Mesenchymal stem cell (in vitro differentiated cells and primary cell): ENCODE measurements at regions not wholly inside any gene's neighbourhood (a gene's known extent, or its start where the extent isn't known, plus 50 kb on each side); places are given as distances from the start of the nearest gene placed in this dataset.

ENCODE experiments used
- DNase-seq: peaks from one replicate; pipeline ENCODE4 v3.0.0-alpha.2; 2013
- H2AFZ ChIP-seq: one replicate; pipeline ENCODE4 v1.6.1; 2013; ENCODE audit warnings: low read depth, mild to moderate bottlenecking, control low read depth, inconsistent platforms, low read length, moderate library complexity
- H2AK5ac ChIP-seq: 2 replicates; pipeline ENCODE4 v1.6.1; 2013; ENCODE audit warnings: low read length, moderate library complexity, mild to moderate bottlenecking, inconsistent platforms; ENCODE audit not compliant: severe bottlenecking
- H2BK120ac ChIP-seq: one replicate; pipeline ENCODE4 v1.6.1; 2013; ENCODE audit warnings: low read depth, mild to moderate bottlenecking, inconsistent platforms, low read length, moderate library complexity
- H2BK12ac ChIP-seq, 2 experiments: one replicate each; pipeline ENCODE4 v1.6.1; 2013; ENCODE audit warnings: inconsistent platforms in 2 of 2, low read length in 2 of 2, mild to moderate bottlenecking in 2 of 2, moderate library complexity in 2 of 2, control low read depth in 1 of 2
- H2BK15ac ChIP-seq: one replicate; pipeline ENCODE4 v1.6.1; 2013; ENCODE audit warnings: mild to moderate bottlenecking, low read depth, inconsistent platforms; ENCODE audit not compliant: poor library complexity, severe bottlenecking
- H2BK5ac ChIP-seq: 2 replicates; pipeline ENCODE4 v1.6.1; 2013; ENCODE audit warnings: low read depth, mild to moderate bottlenecking, low read length, control low read depth, inconsistent platforms; ENCODE audit not compliant: poor library complexity, severe bottlenecking
- H3K14ac ChIP-seq, 2 experiments: one replicate each; pipeline ENCODE4 v1.6.1; 2013; ENCODE audit warnings: inconsistent platforms in 2 of 2, low read length in 2 of 2, control low read depth in 1 of 2, mild to moderate bottlenecking in 1 of 2, moderate library complexity in 1 of 2
- H3K18ac ChIP-seq, 2 experiments: one replicate each; pipeline ENCODE4 v1.6.1; 2013; ENCODE audit warnings: inconsistent platforms in 2 of 2, low read length in 2 of 2, control low read depth in 1 of 2, low read depth in 1 of 2, mild to moderate bottlenecking in 1 of 2
- H3K23ac ChIP-seq, 2 experiments: one replicate each; pipeline ENCODE4 v1.6.1; 2013; ENCODE audit warnings: inconsistent platforms in 2 of 2, low read length in 2 of 2, mild to moderate bottlenecking in 2 of 2, moderate library complexity in 2 of 2, control low read depth in 1 of 2
- H3K27ac ChIP-seq: 2 replicates; pipeline ENCODE4 v1.5.1; 2013; ENCODE audit warnings: mild to moderate bottlenecking, moderate library complexity, low read length, control low read depth, inconsistent platforms; ENCODE audit not compliant: poor library complexity, severe bottlenecking
- H3K27me3 ChIP-seq, 2 experiments: 2 replicates each; pipeline versions ENCODE4 v1.6.1 to v1.7.0; 2013; ENCODE audit warnings: low read length in 2 of 2, mild to moderate bottlenecking in 2 of 2, moderate library complexity in 2 of 2, control low read depth in 1 of 2, inconsistent platforms in 1 of 2; ENCODE audit not compliant: control insufficient read depth in 1 of 2, insufficient read depth in 1 of 2
- H3K36me3 ChIP-seq, 2 experiments: 2 replicates each; pipeline versions ENCODE4 v1.6.1 to v1.7.0; 2013; ENCODE audit warnings: low read length in 2 of 2, control low read depth in 1 of 2, inconsistent platforms in 1 of 2, low read depth in 1 of 2, mild to moderate bottlenecking in 1 of 2; ENCODE audit not compliant: insufficient read depth in 2 of 2, control insufficient read depth in 1 of 2
- H3K4ac ChIP-seq, 2 experiments: one replicate each; pipeline ENCODE4 v1.6.1; 2013; ENCODE audit warnings: inconsistent platforms in 2 of 2, low read length in 2 of 2, mild to moderate bottlenecking in 2 of 2, moderate library complexity in 2 of 2, control low read depth in 1 of 2, low read depth in 1 of 2
- H3K4me1 ChIP-seq: 2 replicates; pipeline ENCODE4 v1.6.1; 2013; ENCODE audit warnings: low read depth, low read length, control low read depth; ENCODE audit not compliant: control insufficient read depth, insufficient read depth
- H3K4me2 ChIP-seq: 2 replicates; pipeline ENCODE4 v1.6.1; 2013; ENCODE audit warnings: low read length, mild to moderate bottlenecking, inconsistent platforms; ENCODE audit not compliant: poor library complexity, severe bottlenecking
- H3K4me3 ChIP-seq, 2 experiments: 2 replicates each; pipeline versions ENCODE4 v1.5.1 to v1.7.0; 2013; ENCODE audit warnings: low read length in 2 of 2, mild to moderate bottlenecking in 2 of 2, control low read depth in 1 of 2, low read depth in 1 of 2; ENCODE audit not compliant: insufficient read depth in 1 of 2
- H3K79me1 ChIP-seq: replicated peaks from 2 replicates; pipeline ENCODE4 v1.6.1; 2013; ENCODE audit warnings: mild to moderate bottlenecking, control low read depth, low read length, inconsistent platforms; ENCODE audit not compliant: poor library complexity, severe bottlenecking
- H3K9ac ChIP-seq: 2 replicates; pipeline ENCODE4 v1.7.0; 2013; ENCODE audit warnings: mild to moderate bottlenecking, low read length, moderate library complexity
- H3K9me3 ChIP-seq: 2 replicates; pipeline ENCODE4 v1.7.0; 2013; ENCODE audit warnings: mild to moderate bottlenecking, low read length; ENCODE audit not compliant: control insufficient read depth
- H4K8ac ChIP-seq: one replicate; pipeline ENCODE4 v1.6.1; 2013; ENCODE audit warnings: inconsistent platforms, mild to moderate bottlenecking, low read length, moderate library complexity
- H4K91ac ChIP-seq: one replicate; pipeline ENCODE4 v1.6.1; 2013; ENCODE audit warnings: mild to moderate bottlenecking, low read length, inconsistent platforms
- WGBS: methylation state at CpG from one replicate; pipeline ENCODE4 v1.1.7; 2013; ENCODE audit warnings: mixed read lengths; 5-methylcytosine and 5-hydroxymethylcytosine counted together

DNA sequence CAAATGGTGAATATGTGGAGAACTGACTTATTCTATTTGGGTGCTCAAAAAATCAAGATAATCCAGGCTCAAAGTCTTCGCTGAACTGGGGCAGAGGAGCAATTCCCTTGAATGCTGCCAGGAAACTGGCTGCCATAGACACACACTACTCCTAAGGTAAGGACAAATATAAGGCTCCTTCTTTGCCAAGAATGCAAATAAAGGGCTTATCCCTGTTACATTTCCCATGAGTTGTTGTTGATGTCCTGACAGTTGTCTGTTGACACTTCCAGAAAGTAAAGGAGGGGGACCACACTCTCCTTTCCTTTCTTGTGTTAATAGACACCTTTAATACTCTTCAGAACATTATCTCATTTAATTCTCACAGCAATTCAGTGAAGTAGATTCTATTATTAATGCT, 212.2 kb upstream of the PTBP2 start:
- Histone ChIP-seq H3K4me2 (no peak overlapping the region), H3K36me3 (no peaks in the 10 kb centered on the region), H3K27me3 (no peaks in the 10 kb centered on the region), H2BK120ac (no peak overlapping the region), H3K23ac (no peak overlapping the region), H3K79me1 (no peaks in the 10 kb centered on the region), H3K14ac (no peak overlapping the region), H2BK12ac (no peak overlapping the region), H4K8ac (no peak overlapping the region), H2AFZ (no peak overlapping the region), H3K9ac (no peak overlapping the region), H3K27ac (no peak overlapping the region), H3K4me3 (no peak overlapping the region), H3K18ac (no peak overlapping the region), H3K4me1 (no peaks in the 10 kb centered on the region), H4K91ac (no peak overlapping the region), H2AK5ac (no peak overlapping the region), H2BK5ac (no peak overlapping the region), H3K4ac (no peak overlapping the region), H2BK15ac (no peak overlapping the region), H3K9me3 (no peaks in the 10 kb centered on the region)
- WGBS: 100% methylated on average over 1 of the region's 1 CpG
- DNase-seq: no peak

DNA sequence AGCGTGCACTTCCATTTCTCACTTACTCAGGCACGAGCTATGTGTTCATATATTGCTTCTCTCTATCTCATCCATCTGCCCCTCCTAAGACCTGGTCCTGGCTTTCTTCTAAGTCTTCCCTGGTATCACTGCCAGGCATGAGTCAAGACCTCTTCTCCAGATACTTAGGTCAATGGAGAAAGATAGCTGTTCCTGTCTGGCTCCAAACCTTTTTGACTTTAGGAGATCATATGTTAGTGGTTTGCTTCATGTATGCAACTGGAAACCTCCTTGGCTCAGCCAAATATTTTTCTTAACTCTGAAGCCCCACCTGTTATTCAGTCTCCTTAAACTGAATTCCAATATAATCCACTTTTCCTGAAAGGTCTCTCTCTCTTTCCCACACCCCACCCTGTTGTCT, 211.6 kb upstream of the PTBP2 start:
- whole genome bisulfite sequencing: 97% methylated on average over 2 of the region's 2 CpGs
- Histone ChIP-seq H4K8ac (no peak overlapping the region), H3K14ac (no peak overlapping the region), H3K4ac (peak overlapping the region in 1 of 2 experiments; percentile 18), H3K79me1 (no peaks in the 10 kb centered on the region), H4K91ac (no peak overlapping the region), H3K27ac (no peak overlapping the region), H3K4me2 (no peak overlapping the region), H2BK12ac (no peak overlapping the region), H2AFZ (no peak overlapping the region), H3K4me1 (no peaks in the 10 kb centered on the region), H3K18ac (no peak overlapping the region), H2BK120ac (no peak overlapping the region), H3K9me3 (no peaks in the 10 kb centered on the region), H2BK15ac (no peak overlapping the region), H3K23ac (no peak overlapping the region), H3K9ac (no peak overlapping the region), H3K4me3 (no peak overlapping the region), H2AK5ac (no peak overlapping the region), H3K27me3 (no peaks in the 10 kb centered on the region), H2BK5ac (no peak overlapping the region), H3K36me3 (no peaks in the 10 kb centered on the region)
- DNase-seq: no peak

DNA sequence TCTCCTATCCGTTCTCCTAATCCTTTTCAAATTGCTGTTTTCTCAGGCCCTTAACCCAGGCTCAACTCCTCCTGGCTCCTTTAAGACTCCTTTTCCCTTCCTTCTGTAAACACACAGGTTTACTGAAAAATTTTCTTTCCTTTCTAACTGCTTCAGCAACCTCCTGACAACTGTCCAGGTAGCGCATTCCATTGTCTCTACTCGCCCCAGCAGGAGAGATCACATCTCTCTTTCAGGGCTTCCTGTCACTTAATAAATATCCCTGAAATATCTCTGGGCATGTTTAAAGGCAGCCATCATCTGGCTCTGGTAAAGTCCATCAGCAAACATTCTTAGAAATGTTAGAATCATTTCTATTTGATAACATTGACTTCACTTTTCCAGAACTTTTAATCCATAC, 211.2 kb upstream of the PTBP2 start:
- Histone ChIP-seq H3K23ac (no peak overlapping the region), H2BK5ac (no peak overlapping the region), H2BK120ac (no peak overlapping the region), H2AFZ (no peak overlapping the region), H2BK15ac (no peak overlapping the region), H3K79me1 (no peaks in the 10 kb centered on the region), H3K14ac (no peak overlapping the region), H2BK12ac (no peak overlapping the region), H4K91ac (no peak overlapping the region), H3K18ac (no peak overlapping the region), H3K9ac (no peak overlapping the region), H3K36me3 (no peaks in the 10 kb centered on the region), H2AK5ac (no peak overlapping the region), H3K9me3 (no peaks in the 10 kb centered on the region), H3K27me3 (no peaks in the 10 kb centered on the region), H3K4me1 (peaks cover 1% of the 10 kb centered on the region), H3K27ac (no peak overlapping the region), H4K8ac (no peak overlapping the region), H3K4me3 (no peak overlapping the region), H3K4ac (no peak overlapping the region), H3K4me2 (no peak overlapping the region)
- WGBS: 79% methylated on average over 3 of the region's 3 CpGs
- no peak for DNase-seq

DNA sequence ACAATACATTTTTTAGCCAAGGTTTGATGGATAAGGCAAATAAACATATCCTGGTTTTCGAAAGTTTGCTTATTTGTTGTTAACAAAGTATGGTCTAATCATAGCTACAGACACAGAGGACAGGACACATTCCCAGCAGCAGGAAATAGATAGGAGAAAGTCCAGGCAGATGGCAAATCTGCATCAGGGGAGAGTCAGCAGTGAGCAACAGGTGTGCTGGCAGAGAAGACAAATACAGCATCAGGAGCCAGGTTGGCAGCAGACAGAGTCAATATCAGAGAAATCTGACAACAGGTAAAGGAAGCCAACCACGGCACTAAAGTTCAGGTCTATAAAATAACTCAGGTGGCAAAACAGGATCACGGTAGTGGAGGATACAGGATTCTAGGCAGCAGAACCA, 210.7 kb upstream of the PTBP2 start:
- H3K4ac ChIP-seq: no peak overlapping the region
- no peak overlapping the region for H2BK120ac ChIP-seq
- no peak overlapping the region for H2BK5ac ChIP-seq
- 95% methylated on average over 3 of the region's 3 CpGs for WGBS
- H3K27ac ChIP-seq: no peak overlapping the region
- no peaks in the 10 kb centered on the region for H3K79me1 ChIP-seq
- H3K23ac ChIP-seq: no peak overlapping the region
- no peak overlapping the region for H2BK15ac ChIP-seq
- H4K8ac ChIP-seq: no peak overlapping the region
- no peaks in the 10 kb centered on the region for H3K36me3 ChIP-seq
- no peak overlapping the region for H3K4me3 ChIP-seq
- H2BK12ac ChIP-seq: no peak overlapping the region
- no peak overlapping the region for H3K18ac ChIP-seq
- H3K9me3 ChIP-seq: no peaks in the 10 kb centered on the region
- no peak overlapping the region for H3K14ac ChIP-seq
- DNase-seq: no peak
- no peak overlapping the region for H2AFZ ChIP-seq
- H3K27me3 ChIP-seq: no peaks in the 10 kb centered on the region
- H3K9ac ChIP-seq: no peak overlapping the region
- H2AK5ac ChIP-seq: no peak overlapping the region
- H3K4me2 ChIP-seq: no peak overlapping the region
- peaks cover 1% of the 10 kb centered on the region for H3K4me1 ChIP-seq
- H4K91ac ChIP-seq: no peak overlapping the region
